ENCODE measurements at regions not wholly inside any gene's neighbourhood (a gene's known extent, or its start where the extent isn't known, plus 50 kb on each side); places are given as distances from the start of the nearest gene placed in this dataset.

- DNase-seq (ENCODE audit: low spot score in 2 of 2), result no peak
- H3K36me3 Mint-ChIP-seq, result no peaks in the 10 kb centered on the region
- no peak for ATAC-seq
Observed at GRCh38 chr16:86982347-86982596, 334.9 kb downstream of the C16orf95 start.

DNA sequence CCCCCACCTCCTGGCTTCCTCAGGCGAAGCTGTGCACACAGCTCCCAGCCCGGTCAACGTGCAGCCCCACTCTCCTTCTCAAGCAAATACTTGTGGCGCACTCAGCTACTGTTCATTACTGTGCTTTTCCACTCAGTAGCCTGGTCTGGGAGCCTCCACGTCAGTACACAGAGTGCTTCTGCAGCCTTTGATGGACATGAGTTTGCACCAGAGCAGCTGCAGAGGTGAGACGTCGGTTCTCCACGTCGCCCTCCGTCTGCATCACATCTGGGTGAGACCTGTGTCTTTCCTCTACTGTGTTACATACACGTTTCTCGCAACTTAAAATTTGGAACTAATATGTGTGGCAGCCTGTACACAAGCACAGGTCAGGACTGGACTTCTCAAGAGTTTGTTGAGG, 334.3 kb downstream of the C16orf95 start:
- ATAC-seq (no peak), DNase-seq (ENCODE audit: low spot score in 2 of 2) (no peak)
- Mint-ChIP-seq H3K27ac (no peak overlapping the region), H3K9me3 (no peaks in the 10 kb centered on the region), H3K36me3 (no peaks in the 10 kb centered on the region)

More at GRCh38 chr16:86982347-86982596, 334.9 kb downstream of the C16orf95 start:
- H3K9me3 Mint-ChIP-seq, result no peaks in the 10 kb centered on the region
- H3K27ac Mint-ChIP-seq, result no peak overlapping the region

DNA sequence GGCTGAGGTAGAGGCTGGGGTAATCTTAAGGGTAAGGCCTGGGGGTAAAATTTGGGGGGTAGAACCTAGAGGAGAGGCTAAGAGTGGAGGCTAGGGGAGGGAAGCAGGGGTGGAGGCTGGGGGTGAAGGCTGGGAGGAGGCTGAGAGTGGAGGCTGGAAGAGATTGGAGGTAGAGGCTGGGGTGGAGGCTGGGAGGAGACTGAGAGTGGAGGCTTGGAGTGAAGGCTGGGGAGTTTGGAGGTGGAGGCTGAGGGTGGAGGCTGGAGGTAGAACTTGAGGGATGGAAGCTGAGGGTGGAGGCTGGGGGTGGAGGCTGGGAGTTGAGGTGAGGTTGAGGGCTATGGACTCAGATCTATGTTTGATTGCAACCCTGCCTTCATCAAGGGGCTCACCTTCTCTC, 333.6 kb downstream of the C16orf95 start:
- H3K36me3 Mint-ChIP-seq, result no peaks in the 10 kb centered on the region
- no peaks in the 10 kb centered on the region for H3K9me3 Mint-ChIP-seq
- ATAC-seq, result no peak
- H3K27ac Mint-ChIP-seq, result no peak overlapping the region
- no peak for DNase-seq (ENCODE audit: low spot score in 2 of 2)

DNA sequence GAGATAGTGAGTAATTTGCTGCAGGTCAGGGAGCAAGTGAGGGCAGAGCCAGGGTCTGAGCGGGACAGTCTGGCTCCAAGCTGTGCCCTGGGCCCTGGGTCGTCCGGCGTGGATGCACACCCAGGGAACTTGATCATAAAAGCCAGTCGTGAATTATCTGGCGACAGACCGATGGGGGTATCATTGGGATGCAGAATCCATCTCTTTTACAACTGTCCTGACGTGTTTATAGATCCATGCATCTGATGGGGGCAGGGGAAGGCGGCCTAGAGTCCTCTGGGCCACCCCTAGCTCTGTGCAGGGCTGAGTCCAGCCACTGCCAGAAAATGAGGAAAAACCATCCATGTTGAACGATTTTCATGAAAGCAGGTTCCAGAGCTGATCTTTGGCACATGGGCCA, 332.8 kb downstream of the C16orf95 start:
- DNase-seq (ENCODE audit: low spot score in 2 of 2), result no peak

DNA sequence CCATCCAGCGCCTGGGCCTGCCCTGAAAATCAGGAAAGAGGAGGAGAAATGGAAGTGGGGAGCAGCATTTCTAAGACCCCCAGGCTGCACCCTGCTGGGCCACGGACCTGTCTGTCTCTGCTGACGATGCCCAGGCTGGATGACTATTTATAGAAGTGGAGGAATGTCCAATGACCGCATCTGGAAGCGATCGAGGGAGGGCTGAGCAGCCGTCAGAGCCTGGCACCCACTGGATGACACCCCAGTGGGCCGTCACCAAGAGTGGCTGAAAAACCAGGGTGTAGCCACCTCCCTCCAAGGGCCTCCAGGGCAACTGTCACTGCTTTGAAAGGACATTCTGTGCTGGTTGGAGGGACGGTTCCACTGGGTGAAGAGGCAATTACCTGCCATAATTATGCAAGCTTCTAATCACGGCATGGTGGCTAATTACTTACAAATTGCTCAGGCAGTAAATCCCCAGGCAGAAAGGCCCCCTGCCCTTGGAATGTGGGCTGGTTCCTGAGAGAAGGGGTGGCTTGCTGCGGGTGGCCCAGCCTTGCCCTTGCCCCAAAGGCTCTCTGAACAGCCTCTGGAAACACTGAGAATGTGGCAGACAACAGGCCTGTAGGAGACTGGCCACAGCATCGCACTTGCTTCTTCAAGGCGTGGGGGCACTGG, 332.1 kb downstream of the C16orf95 start:
- Mint-ChIP-seq H3K36me3 (no peaks in the 10 kb centered on the region), H3K27ac (no peak overlapping the region), H3K9me3 (no peaks in the 10 kb centered on the region)
- no peak for ATAC-seq
- DNase-seq (ENCODE audit: low spot score in 2 of 2), result no peak

More for the DNA sequence above, 332.8 kb downstream of the C16orf95 start:
- no peak for ATAC-seq
- Mint-ChIP-seq H3K9me3 (no peaks in the 10 kb centered on the region), H3K27ac (no peak overlapping the region), H3K36me3 (no peaks in the 10 kb centered on the region)

DNA sequence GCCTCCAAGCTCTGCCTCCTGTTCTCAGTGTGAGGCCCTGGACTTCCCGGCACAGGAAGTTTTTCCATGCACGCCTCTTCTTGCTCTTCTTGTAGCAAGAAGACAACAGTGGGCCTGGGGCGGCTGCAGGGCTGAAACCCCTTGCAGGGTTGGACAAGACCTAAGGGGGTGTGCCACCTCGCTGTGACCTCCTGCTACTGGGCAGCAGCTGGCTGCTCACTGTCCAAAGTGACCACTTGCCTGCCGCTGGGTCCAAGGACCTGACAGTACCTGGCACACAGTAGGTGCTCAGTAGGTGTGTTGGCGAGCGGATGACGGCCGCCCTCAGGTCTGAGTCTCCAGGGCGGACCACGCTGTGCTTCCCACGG, 331.6 kb downstream of the C16orf95 start:
- Mint-ChIP-seq H3K9me3 (no peaks in the 10 kb centered on the region), H3K27ac (no peak overlapping the region), H3K36me3 (no peaks in the 10 kb centered on the region)
- ATAC-seq (no peak), DNase-seq (ENCODE audit: low spot score in 2 of 2) (no peak)

GRCh38 chr16:86986136-86986535, 331.1 kb downstream of the C16orf95 start:
- DNase-seq (ENCODE audit: low spot score in 2 of 2) (no peak), ATAC-seq (no peak)
- no peaks in the 10 kb centered on the region for H3K9me3 Mint-ChIP-seq
- no peak overlapping the region for H3K27ac Mint-ChIP-seq
- H3K36me3 Mint-ChIP-seq, result no peaks in the 10 kb centered on the region

DNA sequence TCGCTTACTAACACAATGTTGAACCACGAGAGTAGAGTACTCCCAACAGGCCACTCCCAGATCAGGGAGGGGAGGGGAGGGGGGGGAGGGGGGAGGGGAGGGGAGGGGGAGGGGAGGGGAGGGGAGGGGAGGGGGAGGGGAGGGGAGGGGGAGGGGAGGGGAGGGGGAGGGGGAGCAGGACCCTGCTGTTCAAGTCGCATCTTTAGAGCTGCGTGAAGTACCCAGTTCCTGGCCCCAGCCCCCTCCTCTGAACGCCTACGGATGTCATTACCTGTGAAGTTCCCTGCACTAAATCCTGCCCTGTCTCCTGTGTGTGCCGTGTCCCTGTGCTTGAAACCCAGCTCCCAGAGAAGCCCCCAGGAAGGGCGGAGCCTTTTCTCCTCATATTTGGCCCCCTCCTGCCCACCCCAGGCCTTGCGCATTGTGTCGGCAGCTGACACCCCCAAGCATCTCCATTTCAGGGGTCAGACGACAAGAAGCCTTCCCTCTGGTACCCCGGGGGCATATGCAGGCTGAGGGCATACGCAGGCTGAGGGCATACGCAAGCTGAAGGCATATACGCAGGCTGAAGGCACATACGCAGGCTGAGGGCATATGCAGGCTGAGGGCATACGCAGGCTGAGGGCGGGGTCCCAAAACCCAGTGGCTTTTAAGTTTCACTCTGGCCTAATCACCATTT, 330.2 kb downstream of the C16orf95 start:
- peak in 1 of 2 donors; percentile 52 for ATAC-seq
- no peaks in the 10 kb centered on the region for H3K9me3 Mint-ChIP-seq
- H3K27ac Mint-ChIP-seq, result no peak overlapping the region
- peak in 1 of 2 donors; percentile 7 for DNase-seq (ENCODE audit: low spot score in 2 of 2)
- H3K36me3 Mint-ChIP-seq, result no peaks in the 10 kb centered on the region

GRCh38 chr16:86987746-86988670, 329.2 kb downstream of the C16orf95 start:
- Mint-ChIP-seq H3K9me3 (peaks cover 0 to 3% of the 10 kb centered on the region in 2 donors), H3K36me3 (no peaks in the 10 kb centered on the region), H3K27ac (no peak overlapping the region)
- DNase-seq (ENCODE audit: low spot score in 2 of 2) (no peak), ATAC-seq (peak in 1 of 2 donors; percentile 26)

DNA sequence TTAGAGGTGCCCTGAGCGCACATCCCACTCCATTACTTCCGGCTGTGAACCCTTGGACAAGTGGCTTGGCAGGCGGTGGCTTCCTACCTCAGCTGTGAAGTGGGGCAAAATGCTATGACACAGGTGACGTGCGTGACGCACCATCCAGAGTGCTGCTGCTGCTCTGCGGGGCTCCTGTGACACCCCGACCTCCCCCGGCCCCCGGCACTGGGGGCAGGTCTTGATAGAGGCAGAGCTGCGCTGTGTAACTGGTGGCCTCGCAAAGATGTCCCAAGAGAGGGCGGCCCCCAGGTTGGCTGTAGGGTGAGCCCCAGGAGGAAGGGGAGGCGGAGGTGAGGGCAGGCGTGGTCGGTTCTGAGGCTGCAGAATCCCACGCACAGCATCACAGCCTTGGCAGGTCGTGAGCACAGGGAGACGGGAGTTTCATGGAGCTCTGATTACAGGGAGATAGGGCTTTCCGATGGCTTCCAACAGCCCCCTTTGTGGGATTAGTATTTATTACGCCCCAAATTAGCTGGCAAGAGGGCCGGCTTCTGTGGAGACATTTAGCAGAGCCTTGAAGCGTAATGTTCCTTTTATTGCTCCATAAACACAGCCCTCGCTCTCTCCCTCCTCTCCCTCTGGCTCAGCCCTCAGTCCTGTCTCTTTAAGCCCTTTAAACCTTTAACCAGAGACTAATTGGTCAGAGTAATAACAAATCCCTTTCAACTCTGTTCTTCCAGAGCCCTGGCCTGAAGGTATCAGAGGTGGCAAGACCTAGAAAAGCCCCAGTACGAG, 328.1 kb downstream of the C16orf95 start:
- ATAC-seq, result no peak
- DNase-seq (ENCODE audit: low spot score in 2 of 2), result no peak
- H3K36me3 Mint-ChIP-seq, result no peaks in the 10 kb centered on the region
- peaks cover 0 to 3% of the 10 kb centered on the region in 2 donors for H3K9me3 Mint-ChIP-seq
- no peak overlapping the region for H3K27ac Mint-ChIP-seq

DNA sequence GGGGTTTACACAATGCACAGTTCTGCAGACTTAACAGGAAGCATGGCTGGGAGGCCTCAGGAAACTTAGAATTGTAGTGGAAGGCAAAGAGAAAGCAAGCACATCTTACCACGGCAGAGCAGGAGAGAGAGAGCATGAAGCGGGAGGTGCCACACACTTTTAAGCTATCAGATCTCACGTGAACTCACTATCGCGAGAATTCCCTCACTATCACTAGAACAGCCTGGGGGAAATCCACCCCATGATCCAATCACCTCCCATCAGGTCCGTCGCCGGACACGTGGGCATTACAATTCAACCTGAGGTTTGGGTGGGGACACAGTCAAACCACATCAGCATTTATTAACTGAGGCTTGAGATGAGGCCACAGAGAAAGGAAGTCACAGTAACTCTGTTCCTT, 326.7 kb downstream of the C16orf95 start:
- no peak overlapping the region for H3K27ac Mint-ChIP-seq
- no peaks in the 10 kb centered on the region for H3K36me3 Mint-ChIP-seq
- ATAC-seq (no peak), DNase-seq (ENCODE audit: low spot score in 2 of 2) (no peak)
- H3K9me3 Mint-ChIP-seq, result peaks cover 0 to 3% of the 10 kb centered on the region in 2 donors

- H3K27ac Mint-ChIP-seq, result no peak overlapping the region
- no peaks in the 10 kb centered on the region for H3K36me3 Mint-ChIP-seq
- ATAC-seq, result no peak
- peaks cover 0 to 3% of the 10 kb centered on the region in 2 donors for H3K9me3 Mint-ChIP-seq
- DNase-seq (ENCODE audit: low spot score in 2 of 2), result no peak
Observed at GRCh38 chr16:86991679-86992078, 325.5 kb downstream of the C16orf95 start.

GRCh38 chr16:86992587-86992986, 324.6 kb downstream of the C16orf95 start:
- Mint-ChIP-seq H3K27ac (no peak overlapping the region), H3K9me3 (peaks cover 0 to 3% of the 10 kb centered on the region in 2 donors), H3K36me3 (no peaks in the 10 kb centered on the region)
- ATAC-seq, result no peak
- DNase-seq (ENCODE audit: low spot score in 2 of 2), result no peak

- Mint-ChIP-seq H3K36me3 (peaks cover 0 to 1% of the 10 kb centered on the region in 2 donors), H3K9me3 (peaks cover 1 to 5% of the 10 kb centered on the region in 2 donors), H3K27ac (no peak overlapping the region)
- ATAC-seq (no peak), DNase-seq (ENCODE audit: low spot score in 2 of 2) (no peak)
Observed at GRCh38 chr16:86993426-86994110, 323.6 kb downstream of the C16orf95 start.

DNA sequence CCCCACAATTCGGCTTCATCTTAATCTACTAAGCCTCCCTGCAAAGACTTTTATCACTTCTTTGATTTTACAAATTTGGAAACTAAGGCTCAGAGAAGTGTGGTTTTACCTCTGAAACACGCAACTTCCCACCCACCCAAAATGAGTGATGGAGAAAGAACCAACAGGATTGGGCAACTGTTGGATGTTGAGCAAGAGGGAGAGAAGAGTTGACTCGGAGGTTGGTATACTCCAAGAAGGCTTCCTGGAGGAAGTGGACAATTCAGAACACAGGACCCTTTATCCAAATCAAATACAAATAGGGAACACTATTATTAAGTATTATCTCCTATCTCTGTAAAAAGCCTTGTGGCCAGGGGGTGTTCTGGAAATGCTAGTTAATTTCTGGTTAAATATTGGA, 323.0 kb downstream of the C16orf95 start:
- DNase-seq (ENCODE audit: low spot score in 2 of 2) (no peak), ATAC-seq (no peak)
- Mint-ChIP-seq H3K27ac (no peak overlapping the region), H3K36me3 (peaks cover 0 to 5% of the 10 kb centered on the region in 2 donors), H3K9me3 (peaks cover 4 to 8% of the 10 kb centered on the region in 2 donors)

GRCh38 chr16:86994651-86995171, 322.5 kb downstream of the C16orf95 start:
- ATAC-seq (no peak), DNase-seq (ENCODE audit: low spot score in 2 of 2) (no peak)
- H3K27ac Mint-ChIP-seq, result no peak overlapping the region
- peaks cover 4 to 8% of the 10 kb centered on the region in 2 donors for H3K9me3 Mint-ChIP-seq
- peaks cover 0 to 5% of the 10 kb centered on the region in 2 donors for H3K36me3 Mint-ChIP-seq

All from activated naive CD4-positive, alpha-beta T cell treated with anti-CD3 and anti-CD28 coated beads, Interleukin-2, amount 50 U/mL, for 72 hours (primary cell).